ENCODE measurements at regions not wholly inside any gene's neighbourhood (a gene's known extent, or its start where the extent isn't known, plus 50 kb on each side); places are given as distances from the start of the nearest gene placed in this dataset.

GRCh38 chrX:115940888-115941332, 229.6 kb upstream of the AGTR2 start:
- no TSS peak for BruUV-seq (replicated peaks)
- CTCF ChIA-PET = no interaction called here

More at GRCh38 chrX:115940888-115941332, 229.6 kb upstream of the AGTR2 start:
- H3K79me2 ChIP-seq (ENCODE audit: insufficient read depth, low read length) = peaks cover 41% of the 10 kb centered on the region; the same call in 1 of the 2 replicates
- ChIA-PET RAD21 (ENCODE audit: low non-redundant PET in 1 of 2, low total read pairs in 2 of 2, uncharacterized antibody in 2 of 2, unreplicated experiment in 2 of 2) (no interaction called here), POLR2A (no interaction called here)
- ATAC-seq (peak; percentile 73), DNase-seq (ENCODE audit: low read depth, low spot score) (no peak)
- peaks cover 0 to 3% of the 10 kb centered on the region in 2 experiments; a peak in 1 of 4 replicates for H3K4me1 ChIP-seq (ENCODE audit: control insufficient read depth in 1 of 2, insufficient read depth in 2 of 2, low read length in 2 of 2)
- TF ChIP-seq, protein P1, sequence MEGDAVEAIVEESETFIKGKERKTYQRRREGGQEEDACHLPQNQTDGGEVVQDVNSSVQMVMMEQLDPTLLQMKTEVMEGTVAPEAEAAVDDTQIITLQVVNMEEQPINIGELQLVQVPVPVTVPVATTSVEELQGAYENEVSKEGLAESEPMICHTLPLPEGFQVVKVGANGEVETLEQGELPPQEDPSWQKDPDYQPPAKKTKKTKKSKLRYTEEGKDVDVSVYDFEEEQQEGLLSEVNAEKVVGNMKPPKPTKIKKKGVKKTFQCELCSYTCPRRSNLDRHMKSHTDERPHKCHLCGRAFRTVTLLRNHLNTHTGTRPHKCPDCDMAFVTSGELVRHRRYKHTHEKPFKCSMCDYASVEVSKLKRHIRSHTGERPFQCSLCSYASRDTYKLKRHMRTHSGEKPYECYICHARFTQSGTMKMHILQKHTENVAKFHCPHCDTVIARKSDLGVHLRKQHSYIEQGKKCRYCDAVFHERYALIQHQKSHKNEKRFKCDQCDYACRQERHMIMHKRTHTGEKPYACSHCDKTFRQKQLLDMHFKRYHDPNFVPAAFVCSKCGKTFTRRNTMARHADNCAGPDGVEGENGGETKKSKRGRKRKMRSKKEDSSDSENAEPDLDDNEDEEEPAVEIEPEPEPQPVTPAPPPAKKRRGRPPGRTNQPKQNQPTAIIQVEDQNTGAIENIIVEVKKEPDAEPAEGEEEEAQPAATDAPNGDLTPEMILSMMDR (IDR thresholded peaks at IDR 0.05 in 2 of 3, conservative IDR thresholded peaks at IDR 0.05 in 1 of 3; ENCODE audit: borderline replicate concordance in 1 of 3, insufficient read depth in 1 of 3, low read depth in 2 of 3, low read length in 2 of 3) = peak in 1 of 3 experiments; percentile 24; a peak in 2 of 6 replicates
- TF ChIP-seq POLR2AphosphoS5 (IDR thresholded peaks at IDR 0.05; ENCODE audit: low read depth, low read length) (no peak), RAD21 (IDR thresholded peaks at IDR 0.05; ENCODE audit: low read depth) (peak; percentile 34)
- TF ChIP-seq, protein P2, sequence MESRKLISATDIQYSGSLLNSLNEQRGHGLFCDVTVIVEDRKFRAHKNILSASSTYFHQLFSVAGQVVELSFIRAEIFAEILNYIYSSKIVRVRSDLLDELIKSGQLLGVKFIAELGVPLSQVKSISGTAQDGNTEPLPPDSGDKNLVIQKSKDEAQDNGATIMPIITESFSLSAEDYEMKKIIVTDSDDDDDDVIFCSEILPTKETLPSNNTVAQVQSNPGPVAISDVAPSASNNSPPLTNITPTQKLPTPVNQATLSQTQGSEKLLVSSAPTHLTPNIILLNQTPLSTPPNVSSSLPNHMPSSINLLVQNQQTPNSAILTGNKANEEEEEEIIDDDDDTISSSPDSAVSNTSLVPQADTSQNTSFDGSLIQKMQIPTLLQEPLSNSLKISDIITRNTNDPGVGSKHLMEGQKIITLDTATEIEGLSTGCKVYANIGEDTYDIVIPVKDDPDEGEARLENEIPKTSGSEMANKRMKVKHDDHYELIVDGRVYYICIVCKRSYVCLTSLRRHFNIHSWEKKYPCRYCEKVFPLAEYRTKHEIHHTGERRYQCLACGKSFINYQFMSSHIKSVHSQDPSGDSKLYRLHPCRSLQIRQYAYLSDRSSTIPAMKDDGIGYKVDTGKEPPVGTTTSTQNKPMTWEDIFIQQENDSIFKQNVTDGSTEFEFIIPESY (IDR thresholded peaks at IDR 0.05; ENCODE audit: extremely low read depth, insufficient replicate concordance, low read length) = no peak
- no peaks in the 10 kb centered on the region for H3K9me2 ChIP-seq (ENCODE audit: insufficient read depth)
- H4K20me1 ChIP-seq (ENCODE audit: insufficient read depth) = no peaks in the 10 kb centered on the region
- H3K27ac ChIP-seq (ENCODE audit: low read depth, low read length) = no peak overlapping the region
- H3K4me3 ChIP-seq (replicated peaks in 1 of 2; ENCODE audit: low read depth in 1 of 2, low read length in 2 of 2) = no peak overlapping the region
- 0 out of 4 replicates have a peak, but pooled peaks cover 0 to 4% of the 10 kb centered on the region in 2 experiments for H3K36me3 ChIP-seq (ENCODE audit: control insufficient read depth in 1 of 2, insufficient read depth in 2 of 2, low read length in 2 of 2)
- no peak overlapping the region for H2AFZ ChIP-seq (ENCODE audit: low read depth, low read length, poor library complexity, severe bottlenecking)
- no peak overlapping the region for H3K4me2 ChIP-seq (ENCODE audit: low read length)
- H3K27me3 ChIP-seq (ENCODE audit: insufficient read depth, low read length) = no peaks in the 10 kb centered on the region
- no peaks in the 10 kb centered on the region for H3K9me3 ChIP-seq (ENCODE audit: control insufficient read depth in 1 of 2, insufficient read depth in 1 of 2, low read depth in 1 of 2, low read length in 2 of 2)
- no peak overlapping the region for H3K9ac ChIP-seq (ENCODE audit: low read length)
- intact Hi-C loops (cut with micrococcal nuclease) = no loop called here
